GM12872 (cell line): ENCODE measurements at regions not wholly inside any gene's neighbourhood (a gene's known extent, or its start where the extent isn't known, plus 50 kb on each side); places are given as distances from the start of the nearest gene placed in this dataset.

ENCODE experiments used
- TF ChIP-seq, protein P1 (sequence below): IDR thresholded peaks from 3 replicates; pipeline ENCODE4 v1.5.1; 2011; ENCODE audit warnings: low read depth, mild to moderate bottlenecking, low read length, moderate library complexity; ENCODE audit not compliant: insufficient read depth

DNA sequence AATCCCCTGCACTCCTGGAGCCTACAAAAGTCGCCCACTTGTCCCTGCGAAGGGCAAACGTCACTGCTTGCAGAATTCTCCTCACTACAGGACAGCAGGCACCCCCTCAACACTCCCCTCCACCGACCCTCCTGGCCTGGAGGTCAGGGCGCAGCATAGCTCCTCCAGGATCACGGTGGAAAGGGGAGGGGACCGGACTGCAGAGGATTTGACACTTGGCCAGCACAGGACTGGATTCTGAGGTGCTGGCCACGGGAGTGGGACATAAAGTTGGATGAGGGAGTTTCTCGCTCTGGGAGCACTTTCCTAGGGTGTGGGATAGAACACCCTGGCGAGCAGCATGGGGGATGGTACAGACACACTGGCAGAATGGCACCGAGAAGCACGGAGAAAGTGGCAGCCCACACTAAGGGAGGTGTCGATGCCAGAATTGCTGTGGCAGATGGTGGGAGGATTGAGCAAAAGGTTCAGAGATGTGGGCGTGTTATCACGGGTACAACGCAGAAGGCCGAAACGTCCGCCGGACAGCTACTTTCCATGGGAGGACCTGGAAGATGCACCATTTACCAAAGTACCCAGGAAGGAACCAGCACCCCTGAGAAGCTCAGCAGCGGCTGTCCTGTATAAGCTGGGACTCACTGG, 51.4 kb upstream of the DIO3 start:
- TF ChIP-seq, protein P1, sequence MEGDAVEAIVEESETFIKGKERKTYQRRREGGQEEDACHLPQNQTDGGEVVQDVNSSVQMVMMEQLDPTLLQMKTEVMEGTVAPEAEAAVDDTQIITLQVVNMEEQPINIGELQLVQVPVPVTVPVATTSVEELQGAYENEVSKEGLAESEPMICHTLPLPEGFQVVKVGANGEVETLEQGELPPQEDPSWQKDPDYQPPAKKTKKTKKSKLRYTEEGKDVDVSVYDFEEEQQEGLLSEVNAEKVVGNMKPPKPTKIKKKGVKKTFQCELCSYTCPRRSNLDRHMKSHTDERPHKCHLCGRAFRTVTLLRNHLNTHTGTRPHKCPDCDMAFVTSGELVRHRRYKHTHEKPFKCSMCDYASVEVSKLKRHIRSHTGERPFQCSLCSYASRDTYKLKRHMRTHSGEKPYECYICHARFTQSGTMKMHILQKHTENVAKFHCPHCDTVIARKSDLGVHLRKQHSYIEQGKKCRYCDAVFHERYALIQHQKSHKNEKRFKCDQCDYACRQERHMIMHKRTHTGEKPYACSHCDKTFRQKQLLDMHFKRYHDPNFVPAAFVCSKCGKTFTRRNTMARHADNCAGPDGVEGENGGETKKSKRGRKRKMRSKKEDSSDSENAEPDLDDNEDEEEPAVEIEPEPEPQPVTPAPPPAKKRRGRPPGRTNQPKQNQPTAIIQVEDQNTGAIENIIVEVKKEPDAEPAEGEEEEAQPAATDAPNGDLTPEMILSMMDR: no peak

DNA sequence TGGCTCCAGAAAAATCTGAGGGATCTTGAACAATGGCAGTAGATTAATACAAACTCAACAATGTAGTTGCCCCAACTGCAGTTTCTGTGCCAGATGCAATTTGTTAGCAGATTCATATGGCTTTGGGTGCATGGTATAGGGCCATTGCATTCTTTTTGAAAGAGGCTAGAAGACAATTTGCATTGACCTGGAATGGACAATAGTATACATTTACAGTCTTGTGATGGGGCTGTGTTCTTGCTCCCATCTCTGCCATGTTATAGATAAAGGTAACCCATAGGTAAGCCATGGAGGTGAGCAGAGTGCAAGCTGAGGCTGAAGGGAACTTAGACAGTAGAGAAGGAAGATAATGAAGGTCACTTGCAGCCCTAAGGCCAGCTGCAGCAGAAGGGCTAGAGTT, 50.1 kb upstream of the DIO3 start:
- TF ChIP-seq, protein P1: no peak
